CD1c-positive myeloid dendritic cell (primary cell): ENCODE measurements at regions not wholly inside any gene's neighbourhood (a gene's known extent, or its start where the extent isn't known, plus 50 kb on each side); places are given as distances from the start of the nearest gene placed in this dataset.
A peak's percentile ranks its signal among the peaks of the same experiment; 100 is the strongest.
"Not testable (repeated sequence)": the region's sequence is repeated elsewhere in the genome, so short reads cannot be mapped to it uniquely, and the experiment has no call there.

Experiments
- DNase-seq: peaks from one replicate; pipeline ENCODE4 v3.0.0-alpha.2; 2016; ENCODE audit errors: extremely low spot score

- DNase-seq, result no peak
These were observed 63.2 kb upstream of the SNX19 start for GRCh38 chr11:130979386-130979972.

- no peak for DNase-seq
These were observed 64.0 kb upstream of the SNX19 start for GRCh38 chr11:130980071-130980862.

- DNase-seq, result not testable (repeated sequence)
These were observed 68.0 kb upstream of the SNX19 start for GRCh38 chr11:130984241-130984640.

- no peak for DNase-seq
These were observed 76.5 kb upstream of the SNX19 start for GRCh38 chr11:130992788-130993187.

- DNase-seq, result no peak
These were observed 77.8 kb upstream of the SNX19 start for GRCh38 chr11:130994043-130994442.

- DNase-seq, result peak; percentile 51
These were observed 79.0 kb upstream of the SNX19 start for GRCh38 chr11:130995266-130995665.

GRCh38 chr11:130997278-130997677, 81.0 kb upstream of the SNX19 start:
- no peak for DNase-seq

GRCh38 chr11:130999086-130999485, 82.8 kb upstream of the SNX19 start:
- DNase-seq, result no peak

- no peak for DNase-seq
These were observed 83.9 kb upstream of the SNX19 start for GRCh38 chr11:130999992-131000770.

- DNase-seq, result no peak
These were observed 85.9 kb upstream of the SNX19 start for GRCh38 chr11:131002145-131002544.

- DNase-seq, result no peak
These were observed 89.5 kb upstream of the SNX19 start for GRCh38 chr11:131005829-131006228.

- no peak for DNase-seq
These were observed 108.7 kb upstream of the SNX19 start for GRCh38 chr11:131025020-131025419.

GRCh38 chr11:131025421-131026125, 109.3 kb upstream of the SNX19 start:
- DNase-seq, result no peak

- DNase-seq, result no peak
These were observed 111.2 kb upstream of the SNX19 start for GRCh38 chr11:131027491-131027890.

- DNase-seq, result no peak
These were observed 116.9 kb upstream of the SNX19 start for GRCh38 chr11:131033151-131033651.

- no peak for DNase-seq
These were observed 120.2 kb upstream of the SNX19 start for GRCh38 chr11:131036514-131036913.

- DNase-seq, result no peak
These were observed 121.6 kb upstream of the SNX19 start for GRCh38 chr11:131037873-131038272.

- DNase-seq, result no peak
These were observed 122.3 kb upstream of the SNX19 start for GRCh38 chr11:131038597-131038996.

- DNase-seq, result no peak
These were observed 125.2 kb upstream of the SNX19 start for GRCh38 chr11:131041331-131042040.

GRCh38 chr11:131042041-131042390, 125.7 kb upstream of the SNX19 start:
- no peak for DNase-seq

- no peak for DNase-seq
These were observed 127.0 kb upstream of the SNX19 start for GRCh38 chr11:131043251-131043650.
